Neutrophil (primary cell): ENCODE measurements at regions not wholly inside any gene's neighbourhood (a gene's known extent, or its start where the extent isn't known, plus 50 kb on each side); places are given as distances from the start of the nearest gene placed in this dataset.

ENCODE experiments used
- H3K27ac ChIP-seq: fragments of 200-600 bp; sonication (generic); 2 replicates; pipeline ENCODE4 v1.5.1; 2016; ENCODE audit warnings: mild to moderate bottlenecking, moderate library complexity
- H3K27me3 ChIP-seq: fragments of 200-600 bp; sonication (generic); 2 replicates; pipeline ENCODE4 v1.6.0; 2016; ENCODE audit warnings: mild to moderate bottlenecking
- H3K36me3 ChIP-seq: fragments of 200-600 bp; sonication (generic); 2 replicates; pipeline ENCODE4 v1.5.1; 2017
- H3K4me1 ChIP-seq, 2 experiments: fragments of 200-600 bp in 1 of 2; sonication (generic) in 1 of 2; 1 replicate in 1 of 2; 2 replicates in 1 of 2; pipeline versions ENCODE4 v1.5.1 to v1.6.1; 2013 to 2016; ENCODE audit warnings: low read depth in 1 of 2, low read length in 1 of 2, mild to moderate bottlenecking in 1 of 2, moderate library complexity in 1 of 2; ENCODE audit not compliant: control insufficient read depth in 1 of 2, insufficient read depth in 1 of 2
- H3K4me3 ChIP-seq, 2 experiments: fragments of 200-600 bp in 1 of 2; sonication (generic) in 1 of 2; 1 replicate in 1 of 2; 2 replicates in 1 of 2; pipeline ENCODE4 v1.5.1; 2013 to 2016; ENCODE audit warnings: low read depth in 1 of 2, low read length in 1 of 2, mild to moderate bottlenecking in 1 of 2, moderate library complexity in 1 of 2
- H3K9me3 ChIP-seq: fragments of 200-600 bp; sonication (generic); 2 replicates; pipeline ENCODE4 v1.5.1; 2016
- CTCF ChIP-seq: fragments of 200-600 bp; sonication (generic); IDR thresholded peaks from 2 replicates; pipeline ENCODE4 v1.5.1; 2016; ENCODE audit warnings: antibody characterized with exemption

- no peak overlapping the region for H3K4me3 ChIP-seq
- H3K4me1 ChIP-seq: no peaks in the 10 kb centered on the region
- no peak for TF ChIP-seq CTCF
- H3K27ac ChIP-seq: no peak overlapping the region
- H3K36me3 ChIP-seq: no peaks in the 10 kb centered on the region
- no peaks in the 10 kb centered on the region for H3K27me3 ChIP-seq
- no peaks in the 10 kb centered on the region for H3K9me3 ChIP-seq
Measured at GRCh38 chr6:147061252-147061651, 143.0 kb upstream of the STXBP5 start.

GRCh38 chr6:147063469-147064031 lies 140.7 kb upstream of the STXBP5 start:
- no peaks in the 10 kb centered on the region for H3K4me1 ChIP-seq
- no peak for TF ChIP-seq CTCF
- H3K27ac ChIP-seq: no peak overlapping the region
- H3K36me3 ChIP-seq: no peaks in the 10 kb centered on the region
- H3K9me3 ChIP-seq: no peaks in the 10 kb centered on the region
- H3K4me3 ChIP-seq: no peak overlapping the region
- H3K27me3 ChIP-seq: no peaks in the 10 kb centered on the region

- no peaks in the 10 kb centered on the region for H3K27me3 ChIP-seq
- H3K4me1 ChIP-seq: no peaks in the 10 kb centered on the region
- TF ChIP-seq CTCF: no peak
- no peaks in the 10 kb centered on the region for H3K36me3 ChIP-seq
- H3K4me3 ChIP-seq: no peak overlapping the region
- H3K27ac ChIP-seq: no peak overlapping the region
- H3K9me3 ChIP-seq: no peaks in the 10 kb centered on the region
Measured at GRCh38 chr6:147065786-147066185, 138.4 kb upstream of the STXBP5 start.

- no peak for TF ChIP-seq CTCF
- H3K36me3 ChIP-seq: no peaks in the 10 kb centered on the region
- H3K27ac ChIP-seq: no peak overlapping the region
- no peak overlapping the region for H3K4me3 ChIP-seq
- H3K27me3 ChIP-seq: no peaks in the 10 kb centered on the region
- H3K4me1 ChIP-seq: no peaks in the 10 kb centered on the region
- H3K9me3 ChIP-seq: no peaks in the 10 kb centered on the region
Measured at GRCh38 chr6:147067184-147067583, 137.0 kb upstream of the STXBP5 start.

- no peaks in the 10 kb centered on the region for H3K4me1 ChIP-seq
- H3K9me3 ChIP-seq: no peaks in the 10 kb centered on the region
Measured at GRCh38 chr6:147071776-147072175, 132.4 kb upstream of the STXBP5 start.

More at GRCh38 chr6:147071776-147072175, 132.4 kb upstream of the STXBP5 start:
- Histone ChIP-seq H3K36me3 (no peaks in the 10 kb centered on the region), H3K27ac (no peak overlapping the region), H3K27me3 (no peaks in the 10 kb centered on the region), H3K4me3 (no peak overlapping the region)
- TF ChIP-seq CTCF: no peak
